OCI-LY1 (cell line): ENCODE measurements at regions not wholly inside any gene's neighbourhood (a gene's known extent, or its start where the extent isn't known, plus 50 kb on each side); places are given as distances from the start of the nearest gene placed in this dataset.
"Not testable (repeated sequence)": the region's sequence is repeated elsewhere in the genome, so short reads cannot be mapped to it uniquely, and the experiment has no call there.

Experiments
- H2AFZ ChIP-seq: fragments of 200-600 bp; sonication (generic), shearing (Covaris generic); 2 replicates; pipeline ENCODE4 v1.6.0; 2014; ENCODE audit warnings: antibody characterized with exemption, mild to moderate bottlenecking, low read length
- H3F3A ChIP-seq: fragments of 200-600 bp; sonication (generic), shearing (Covaris generic); 2 replicates; pipeline ENCODE4 v1.6.0; 2014; ENCODE audit warnings: mild to moderate bottlenecking, antibody characterized with exemption, low read length, moderate library complexity; ENCODE audit not compliant: insufficient read depth
- H3K27ac ChIP-seq: fragments of 200-600 bp; sonication (generic); 2 replicates; pipeline ENCODE4 v1.5.1; 2014; ENCODE audit warnings: low read length, mixed run types, mild to moderate bottlenecking, low read depth; ENCODE audit not compliant: poor library complexity, severe bottlenecking
- H3K27me3 ChIP-seq: fragments of 200-600 bp; sonication (generic); 2 replicates; pipeline ENCODE4 v1.6.0; 2014; ENCODE audit warnings: antibody characterized with exemption, mild to moderate bottlenecking, low read length, moderate library complexity; ENCODE audit not compliant: insufficient read depth
- H3K36me3 ChIP-seq: fragments of 200-600 bp; sonication (generic); 2 replicates; pipeline ENCODE4 v1.6.1; 2014; ENCODE audit warnings: mild to moderate bottlenecking, antibody characterized with exemption, low read length, moderate library complexity, mixed read lengths; ENCODE audit not compliant: insufficient read depth
- H3K4me1 ChIP-seq: fragments of 200-600 bp; sonication (generic); 2 replicates; pipeline ENCODE4 v1.5.1; 2014; ENCODE audit warnings: mild to moderate bottlenecking, low read length, moderate library complexity; ENCODE audit not compliant: insufficient read depth, severe bottlenecking
- H3K4me2 ChIP-seq: fragments of 200-600 bp; sonication (generic), shearing (Covaris generic); 2 replicates; pipeline ENCODE4 v1.6.1; 2014; ENCODE audit warnings: low read length
- H3K4me3 ChIP-seq: fragments of 200-600 bp; sonication (generic); 2 replicates; pipeline ENCODE4 v1.5.1; 2014; ENCODE audit warnings: low read length, low read depth, mild to moderate bottlenecking, mixed read lengths; ENCODE audit not compliant: poor library complexity, severe bottlenecking
- H3K79me2 ChIP-seq: fragments of 200-600 bp; shearing (Covaris generic); 2 replicates; pipeline ENCODE4 v1.6.1; 2016; ENCODE audit warnings: mixed run types, low read length, mixed read lengths; ENCODE audit not compliant: insufficient read depth
- H3K9ac ChIP-seq: fragments of 200-600 bp; sonication (generic), shearing (Covaris generic); 2 replicates; pipeline ENCODE4 v1.6.1; 2014; ENCODE audit warnings: mild to moderate bottlenecking, low read length, mixed read lengths
- H3K9me2 ChIP-seq: fragments of 200-600 bp; sonication (generic), shearing (Covaris generic); 2 replicates; pipeline ENCODE4 v1.6.1; 2014; ENCODE audit warnings: low read depth, mild to moderate bottlenecking, low read length, mixed read lengths
- H3K9me3 ChIP-seq: fragments of 200-600 bp; shearing (Covaris generic); 2 replicates; pipeline ENCODE4 v1.6.1; 2014; ENCODE audit warnings: low read length, mixed read lengths
- H4K20me1 ChIP-seq: fragments of 200-600 bp; sonication (generic), shearing (Covaris generic); 2 replicates; pipeline ENCODE4 v1.6.0; 2016; ENCODE audit warnings: mild to moderate bottlenecking, low read length; ENCODE audit not compliant: insufficient read depth
- CTCF ChIP-seq: fragments of 200-600 bp; sonication (generic), shearing (Covaris generic); IDR thresholded peaks from 2 replicates; pipeline ENCODE4 v1.5.1; 2017; ENCODE audit warnings: mild to moderate bottlenecking, antibody characterized with exemption, low read length, moderate library complexity, mixed read lengths
- EZH2 ChIP-seq: fragments of 200-600 bp; sonication (generic), shearing (Covaris generic); IDR thresholded peaks from 2 replicates; pipeline ENCODE4 v1.8.0; 2017; ENCODE audit warnings: borderline replicate concordance, mixed run types, mild to moderate bottlenecking, antibody characterized with exemption, low read length, moderate library complexity, mixed read lengths

GRCh38 chr6:120273411-120273810 is 923.9 kb upstream of the MAN1A1 start:
- Histone ChIP-seq H3K4me3 (no peak overlapping the region), H3K79me2 (no peaks in the 10 kb centered on the region), H2AFZ (no peak overlapping the region), H3K4me2 (no peak overlapping the region), H3K9ac (no peak overlapping the region), H3K9me3 (no peaks in the 10 kb centered on the region), H3K27ac (no peak overlapping the region), H3K9me2 (no peaks in the 10 kb centered on the region), H4K20me1 (no peaks in the 10 kb centered on the region), H3K27me3 (no peaks in the 10 kb centered on the region), H3K36me3 (no peaks in the 10 kb centered on the region), H3K4me1 (no peaks in the 10 kb centered on the region), H3F3A (no peaks in the 10 kb centered on the region)
- TF ChIP-seq EZH2 (no peak), CTCF (no peak)

DNA sequence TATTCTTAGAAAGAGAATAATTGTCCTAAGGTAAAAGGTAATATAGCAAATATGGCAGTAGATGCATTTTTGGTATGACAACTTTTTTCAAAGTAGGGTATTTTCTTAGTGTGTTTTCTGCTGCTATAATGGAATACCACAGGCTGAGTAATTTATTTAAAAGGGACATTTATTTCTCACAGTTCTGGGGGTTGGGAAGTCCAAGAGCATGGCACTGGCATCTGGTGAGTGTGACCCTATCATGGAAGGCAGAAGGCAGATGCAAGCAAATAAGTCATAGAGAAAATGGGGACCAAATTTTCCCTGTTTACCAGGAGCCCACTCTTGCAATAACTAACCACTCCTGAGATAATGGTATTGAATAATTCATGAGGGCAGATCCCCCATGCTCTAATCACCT is 922.5 kb upstream of the MAN1A1 start:
- Histone ChIP-seq H3K9me2 (no peaks in the 10 kb centered on the region), H3K79me2 (no peaks in the 10 kb centered on the region), H3K27me3 (no peaks in the 10 kb centered on the region), H3K4me3 (no peak overlapping the region), H4K20me1 (no peaks in the 10 kb centered on the region), H3K36me3 (no peaks in the 10 kb centered on the region), H2AFZ (no peak overlapping the region), H3K4me2 (no peak overlapping the region), H3K9ac (no peak overlapping the region), H3K9me3 (no peaks in the 10 kb centered on the region), H3K4me1 (no peaks in the 10 kb centered on the region), H3F3A (no peaks in the 10 kb centered on the region), H3K27ac (no peak overlapping the region)
- no peak for TF ChIP-seq CTCF
- no peak for TF ChIP-seq EZH2

GRCh38 chr6:120268256-120268655 is 918.7 kb upstream of the MAN1A1 start:
- H3K4me3 ChIP-seq, H3F3A ChIP-seq, H3K79me2 ChIP-seq, H3K36me3 ChIP-seq, H3K9me3 ChIP-seq, H3K9me2 ChIP-seq, H2AFZ ChIP-seq, H3K27ac ChIP-seq, H3K4me1 ChIP-seq, H3K27me3 ChIP-seq, H3K9ac ChIP-seq, H3K4me2 ChIP-seq, H4K20me1 ChIP-seq: not testable (repeated sequence)

DNA sequence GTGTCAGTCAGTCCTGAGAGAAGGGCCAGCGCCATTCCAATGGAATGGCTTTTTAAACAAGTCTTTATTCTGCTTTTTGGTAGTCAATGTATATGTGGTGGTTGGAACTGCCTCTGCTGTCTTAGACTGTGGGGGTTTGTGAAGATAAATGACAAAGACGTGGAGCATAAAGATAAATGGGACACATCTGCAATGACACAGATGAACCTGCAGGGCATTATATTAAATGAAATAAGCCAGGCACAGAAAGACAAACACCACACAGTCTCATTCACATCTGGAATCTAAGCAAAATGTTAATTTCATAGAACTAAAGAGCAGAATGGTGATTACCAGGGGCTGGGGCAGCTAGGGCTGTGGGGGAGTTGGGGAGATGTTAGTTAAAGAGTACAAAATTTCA is 912.8 kb upstream of the MAN1A1 start:
- H3K27me3 ChIP-seq, result no peaks in the 10 kb centered on the region
- no peak overlapping the region for H3K27ac ChIP-seq
- H3K9ac ChIP-seq, result no peak overlapping the region

More for the DNA sequence above, 912.8 kb upstream of the MAN1A1 start:
- Histone ChIP-seq H3K9me3 (no peaks in the 10 kb centered on the region), H3F3A (no peaks in the 10 kb centered on the region), H4K20me1 (no peaks in the 10 kb centered on the region), H3K4me1 (no peaks in the 10 kb centered on the region), H2AFZ (no peak overlapping the region), H3K79me2 (no peaks in the 10 kb centered on the region), H3K36me3 (no peaks in the 10 kb centered on the region), H3K4me3 (no peak overlapping the region), H3K9me2 (no peaks in the 10 kb centered on the region), H3K4me2 (no peak overlapping the region)
- TF ChIP-seq EZH2 (no peak), CTCF (no peak)
